ENCODE measurements at regions not wholly inside any gene's neighbourhood (a gene's known extent, or its start where the extent isn't known, plus 50 kb on each side); places are given as distances from the start of the nearest gene placed in this dataset.

GRCh38 chrX:142312591-142312990, 107.5 kb upstream of the MAGEC2 start:
- no peaks in the 10 kb centered on the region for H4K20me1 ChIP-seq (ENCODE audit: insufficient read depth, low read length)
- no peak for TF ChIP-seq ZNF260 (CRISPR knock-in tag; IDR thresholded peaks at IDR 0.05; ENCODE audit: borderline replicate concordance, low read depth)
- H3K27ac ChIP-seq (ENCODE audit: extremely low read length, insufficient read depth, low read length): no peak overlapping the region
- DNase-seq (ENCODE audit: low spot score) (no peak), ATAC-seq (no peak), FAIRE-seq (no peak)
- ChIA-PET POLR2A (no interaction called here), CTCF (ENCODE audit: low intra/inter-chr PET ratio, low total read pairs) (no interaction called here)
- no peaks in the 10 kb centered on the region for H3K4me1 ChIP-seq (ENCODE audit: insufficient read depth, low read length)
- H3K27me3 ChIP-seq (ENCODE audit: control insufficient read depth in 1 of 2, insufficient read depth in 2 of 2, low read length in 2 of 2): no peaks in the 10 kb centered on the region
- no peak overlapping the region for H3K9ac ChIP-seq (ENCODE audit: insufficient read depth, low read depth, low read length)
- BruUV-seq (replicated peaks): no TSS peak
- H2AFZ ChIP-seq (ENCODE audit: low read length): no peak overlapping the region
- intact Hi-C loops (cut with micrococcal nuclease; ENCODE audit: unreplicated experiment) (no loop called here), in situ Hi-C loops (cut with HindIII; ENCODE audit: extremely low pct_ligation_motif_present, low pct_unique_long_range_greater_than_20kb) (no loop called here)
- H3K36me3 ChIP-seq (replicated peaks in 1 of 2; ENCODE audit: control insufficient read depth in 1 of 2, insufficient read depth in 2 of 2, low read length in 2 of 2): no peaks in the 10 kb centered on the region
- H3K4me3 ChIP-seq (replicated peaks in 1 of 3; ENCODE audit: insufficient read depth in 1 of 3, low read depth in 2 of 3, low read length in 3 of 3): no peak overlapping the region
- H3K79me2 ChIP-seq (ENCODE audit: insufficient read depth, low read length): no peaks in the 10 kb centered on the region
- no peak overlapping the region for H3K4me2 ChIP-seq (ENCODE audit: low read depth, low read length)
- H3K9me3 ChIP-seq (ENCODE audit: low read length): peaks cover 38% of the 10 kb centered on the region

GRCh38 chrX:142299406-142299805, 94.3 kb upstream of the MAGEC2 start:
- H3K9ac ChIP-seq (ENCODE audit: insufficient read depth, low read depth, low read length): no peak overlapping the region
- no peaks in the 10 kb centered on the region for H3K27me3 ChIP-seq (ENCODE audit: control insufficient read depth in 1 of 2, insufficient read depth in 2 of 2, low read length in 2 of 2)
- H3K4me1 ChIP-seq (ENCODE audit: insufficient read depth, low read length): no peaks in the 10 kb centered on the region
- peaks cover 42% of the 10 kb centered on the region for H3K9me3 ChIP-seq (ENCODE audit: low read length)
- no peaks in the 10 kb centered on the region for H3K36me3 ChIP-seq (replicated peaks in 1 of 2; ENCODE audit: control insufficient read depth in 1 of 2, insufficient read depth in 2 of 2, low read length in 2 of 2)
- H3K79me2 ChIP-seq (ENCODE audit: insufficient read depth, low read length): no peaks in the 10 kb centered on the region
- in situ Hi-C loops (cut with HindIII; ENCODE audit: extremely low pct_ligation_motif_present, low pct_unique_long_range_greater_than_20kb) (no loop called here), intact Hi-C loops (cut with micrococcal nuclease; ENCODE audit: unreplicated experiment) (no loop called here)
- no TSS peak for BruUV-seq (replicated peaks)
- no peak for ATAC-seq
- ChIA-PET CTCF (ENCODE audit: low intra/inter-chr PET ratio, low total read pairs) (no interaction called here), POLR2A (no interaction called here)
- no peak for DNase-seq (ENCODE audit: low spot score)
- no peak overlapping the region for H3K27ac ChIP-seq (ENCODE audit: extremely low read length, insufficient read depth, low read length)
- TF ChIP-seq ZNF576 (CRISPR knock-in tag; IDR thresholded peaks at IDR 0.05): no peak
- TF ChIP-seq CREB3 (CRISPR knock-in tag; IDR thresholded peaks at IDR 0.05): no peak
- TF ChIP-seq ZNF451 (CRISPR knock-in tag; IDR thresholded peaks at IDR 0.05): no peak
- no peak for TF ChIP-seq SRSF4 (IDR thresholded peaks at IDR 0.05; ENCODE audit: low read depth, low read length, poor library complexity, severe bottlenecking)
- no peak for TF ChIP-seq WIZ (CRISPR knock-in tag; IDR thresholded peaks at IDR 0.05)
- TF ChIP-seq CHCHD3 (CRISPR knock-in tag; IDR thresholded peaks at IDR 0.05): no peak
- no peak for TF ChIP-seq ZBTB33 (CRISPR knock-in tag; IDR thresholded peaks at IDR 0.05)
- no peak overlapping the region for H2AFZ ChIP-seq (ENCODE audit: low read length)
- no peak for FAIRE-seq
- no peaks in the 10 kb centered on the region for H4K20me1 ChIP-seq (ENCODE audit: insufficient read depth, low read length)
- WGBS (ENCODE audit: low lambda C conversion rate): 4% methylated on average over 2 of the region's 2 CpGs
- no peak overlapping the region for H3K4me3 ChIP-seq (replicated peaks in 1 of 3; ENCODE audit: insufficient read depth in 1 of 3, low read depth in 2 of 3, low read length in 3 of 3)
- H3K4me2 ChIP-seq (ENCODE audit: low read depth, low read length): no peak overlapping the region

All from HepG2 (cell line).